Keratinocyte (primary cell): ENCODE measurements at regions not wholly inside any gene's neighbourhood (a gene's known extent, or its start where the extent isn't known, plus 50 kb on each side); places are given as distances from the start of the nearest gene placed in this dataset.

Experiments
- DNase-seq: peaks from one replicate; pipeline ENCODE4 v3.0.0-alpha.2; 2011; ENCODE audit warnings: low read depth, missing footprints, low spot score
- FAIRE-seq: peaks from 2 replicates; lab custom pipeline; 2011; peaks lifted over from hg19 to GRCh38; lab: Jason Lieb, UNC
- H2AFZ ChIP-seq: 2 replicates; pipeline ENCODE4 v1.6.0; 2012; ENCODE audit warnings: low read length, control low read depth, inconsistent platforms; ENCODE audit not compliant: control insufficient read depth
- H3K27ac ChIP-seq: 2 replicates; pipeline ENCODE4 v1.5.1; 2011; ENCODE audit warnings: low read length; ENCODE audit not compliant: control insufficient read depth, insufficient read depth
- H3K27me3 ChIP-seq: 3 replicates; pipeline ENCODE4 v1.6.0; 2011; ENCODE audit warnings: low read length; ENCODE audit not compliant: control insufficient read depth, insufficient read depth; ENCODE audit errors: extremely low read depth
- H3K36me3 ChIP-seq, 2 experiments: 2 replicates in 1 of 2; 3 replicates in 1 of 2; pipeline ENCODE4 v1.5.1; 2011; ENCODE audit warnings: low read length in 2 of 2, mild to moderate bottlenecking in 1 of 2; ENCODE audit not compliant: control insufficient read depth in 2 of 2, insufficient read depth in 2 of 2; ENCODE audit errors: extremely low read depth in 1 of 2
- H3K4me1 ChIP-seq: 3 replicates; pipeline ENCODE4 v1.5.1; 2011; ENCODE audit warnings: low read length; ENCODE audit not compliant: control insufficient read depth, insufficient read depth; ENCODE audit errors: extremely low read depth
- H3K4me2 ChIP-seq: 3 replicates; pipeline ENCODE4 v1.6.0; 2011; ENCODE audit warnings: low read depth, low read length; ENCODE audit not compliant: control insufficient read depth, insufficient read depth; ENCODE audit errors: extremely low read depth
- H3K4me3 ChIP-seq, 3 experiments: fragments of 200-600 bp in 1 of 3; sonication (generic) in 1 of 3; 2 replicates in 2 of 3; 3 replicates in 1 of 3; pipeline ENCODE4 v1.5.1; 2011 to 2016; ENCODE audit warnings: low read length in 3 of 3, mild to moderate bottlenecking in 3 of 3, control low read depth in 2 of 3, inconsistent platforms in 1 of 3, low read depth in 1 of 3, mixed read lengths in 1 of 3, mixed run types in 1 of 3, moderate library complexity in 1 of 3; ENCODE audit not compliant: control insufficient read depth in 2 of 3, insufficient read depth in 2 of 3; ENCODE audit errors: extremely low read depth in 1 of 3
- H3K79me2 ChIP-seq: 2 replicates; pipeline ENCODE4 v1.6.0; 2012; ENCODE audit warnings: low read length; ENCODE audit not compliant: control insufficient read depth, insufficient read depth
- H3K9ac ChIP-seq: 3 replicates; pipeline ENCODE4 v1.6.0; 2011; ENCODE audit warnings: low read length; ENCODE audit not compliant: control insufficient read depth, insufficient read depth; ENCODE audit errors: extremely low read depth
- H3K9me1 ChIP-seq: 3 replicates; pipeline ENCODE4 v1.6.0; 2011; ENCODE audit warnings: low read length; ENCODE audit not compliant: control insufficient read depth, insufficient read depth; ENCODE audit errors: extremely low read depth
- H3K9me3 ChIP-seq: 2 replicates; pipeline ENCODE4 v1.5.1; 2012; ENCODE audit warnings: low read depth, low read length; ENCODE audit not compliant: control insufficient read depth
- H4K20me1 ChIP-seq: 3 replicates; pipeline ENCODE4 v1.6.0; 2011; ENCODE audit warnings: low read length; ENCODE audit not compliant: control insufficient read depth, insufficient read depth; ENCODE audit errors: extremely low read depth
- EZH2 ChIP-seq: IDR thresholded peaks from one replicate; pipeline ENCODE4 v1.6.1; 2012; ENCODE audit warnings: inconsistent platforms, mild to moderate bottlenecking, low read length, moderate library complexity
- dilution Hi-C: fragments of 300-500 bp; cut with MboI; formaldehyde crosslinking; loops from one replicate; pipeline ENCODE4 v1.7.0; 2020; ENCODE audit warnings: low sequenced_read_pairs; ENCODE audit not compliant: extremely low pct_ligation_motif_present
- TF ChIP-seq, protein P1 (sequence below), 3 experiments: IDR thresholded peaks in 1 of 3; conservative IDR thresholded peaks in 1 of 3; optimal IDR thresholded peaks in 1 of 3; 2 replicates in 2 of 3; 3 replicates in 1 of 3; pipeline versions ENCODE3 to v1.5.1; 2011; ENCODE audit warnings: low read length in 3 of 3, mild to moderate bottlenecking in 3 of 3, moderate library complexity in 2 of 3, control low read depth in 1 of 3, inconsistent platforms in 1 of 3; ENCODE audit not compliant: insufficient read depth in 2 of 3; ENCODE audit errors: extremely low read depth in 1 of 3

GRCh38 chr18:47725656-47726055 is 204.8 kb downstream of the SMAD2 start:
- no peaks in the 10 kb centered on the region for H3K79me2 ChIP-seq
- H3K4me2 ChIP-seq = no peak overlapping the region
- H3K9ac ChIP-seq = no peak overlapping the region
- H3K36me3 ChIP-seq = no peaks in the 10 kb centered on the region
- H3K9me3 ChIP-seq = no peaks in the 10 kb centered on the region
- TF ChIP-seq EZH2 = no peak
- TF ChIP-seq, protein P1, sequence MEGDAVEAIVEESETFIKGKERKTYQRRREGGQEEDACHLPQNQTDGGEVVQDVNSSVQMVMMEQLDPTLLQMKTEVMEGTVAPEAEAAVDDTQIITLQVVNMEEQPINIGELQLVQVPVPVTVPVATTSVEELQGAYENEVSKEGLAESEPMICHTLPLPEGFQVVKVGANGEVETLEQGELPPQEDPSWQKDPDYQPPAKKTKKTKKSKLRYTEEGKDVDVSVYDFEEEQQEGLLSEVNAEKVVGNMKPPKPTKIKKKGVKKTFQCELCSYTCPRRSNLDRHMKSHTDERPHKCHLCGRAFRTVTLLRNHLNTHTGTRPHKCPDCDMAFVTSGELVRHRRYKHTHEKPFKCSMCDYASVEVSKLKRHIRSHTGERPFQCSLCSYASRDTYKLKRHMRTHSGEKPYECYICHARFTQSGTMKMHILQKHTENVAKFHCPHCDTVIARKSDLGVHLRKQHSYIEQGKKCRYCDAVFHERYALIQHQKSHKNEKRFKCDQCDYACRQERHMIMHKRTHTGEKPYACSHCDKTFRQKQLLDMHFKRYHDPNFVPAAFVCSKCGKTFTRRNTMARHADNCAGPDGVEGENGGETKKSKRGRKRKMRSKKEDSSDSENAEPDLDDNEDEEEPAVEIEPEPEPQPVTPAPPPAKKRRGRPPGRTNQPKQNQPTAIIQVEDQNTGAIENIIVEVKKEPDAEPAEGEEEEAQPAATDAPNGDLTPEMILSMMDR (optimal IDR thresholded peaks at IDR 0.05 in 1 of 3, IDR thresholded peaks at IDR 0.05 in 1 of 3, conservative IDR thresholded peaks at IDR 0.05 in 1 of 3; ENCODE audit: extremely low read depth in 1 of 3, insufficient read depth in 2 of 3, low read length in 3 of 3) = no peak
- no peak overlapping the region for H2AFZ ChIP-seq
- no peak overlapping the region for H3K4me3 ChIP-seq
- H4K20me1 ChIP-seq = no peaks in the 10 kb centered on the region
- H3K27ac ChIP-seq = no peak overlapping the region
- no peaks in the 10 kb centered on the region for H3K9me1 ChIP-seq
- DNase-seq (no peak), FAIRE-seq (no peak)
- dilution Hi-C loops = no loop called here
- no peaks in the 10 kb centered on the region for H3K27me3 ChIP-seq
- H3K4me1 ChIP-seq = no peaks in the 10 kb centered on the region

GRCh38 chr18:47724186-47724975 is 206.1 kb downstream of the SMAD2 start:
- Histone ChIP-seq H2AFZ (no peak overlapping the region), H3K4me2 (no peak overlapping the region), H3K4me3 (no peak overlapping the region), H3K9ac (no peak overlapping the region), H3K36me3 (no peaks in the 10 kb centered on the region), H3K4me1 (no peaks in the 10 kb centered on the region), H3K9me1 (no peaks in the 10 kb centered on the region), H3K9me3 (no peaks in the 10 kb centered on the region), H3K27ac (no peak overlapping the region), H3K27me3 (no peaks in the 10 kb centered on the region), H4K20me1 (no peaks in the 10 kb centered on the region), H3K79me2 (no peaks in the 10 kb centered on the region)
- FAIRE-seq (no peak), DNase-seq (no peak)
- TF ChIP-seq, protein P1 (optimal IDR thresholded peaks at IDR 0.05 in 1 of 3, IDR thresholded peaks at IDR 0.05 in 1 of 3, conservative IDR thresholded peaks at IDR 0.05 in 1 of 3; ENCODE audit: extremely low read depth in 1 of 3, insufficient read depth in 2 of 3, low read length in 3 of 3) = no peak
- no peak for TF ChIP-seq EZH2
- dilution Hi-C loops = no loop called here
